Stomach (tissue), 8 donors: ENCODE measurements at regions not wholly inside any gene's neighbourhood (a gene's known extent, or its start where the extent isn't known, plus 50 kb on each side); places are given as distances from the start of the nearest gene placed in this dataset.

Source experiments
- DNase-seq, 2 donors: peaks; one replicate each; pipeline versions ENCODE4 v3.0.0 to v3.0.0-alpha.2; 2013 to 2019
- H3K27ac ChIP-seq, 5 donors: fragments of 200-600 bp in 4 of 5; sonication (generic) in 4 of 5; one replicate each; pipeline ENCODE4 v1.5.1; 2013 to 2019; ENCODE audit warnings: mild to moderate bottlenecking in 1 of 5, moderate library complexity in 1 of 5
- H3K27me3 ChIP-seq, 3 donors: fragments of 200-600 bp; sonication (generic); one replicate each; pipeline ENCODE4 v1.5.1; 2017 to 2019; ENCODE audit warnings: mixed run types in 1 of 3
- H3K36me3 ChIP-seq, 4 donors: fragments of 200-600 bp; sonication (generic); 1 replicate in 3 of 4; 2 replicates in 1 of 4; pipeline ENCODE4 v1.5.1; 2016 to 2019
- H3K4me1 ChIP-seq, 4 donors: fragments of 200-600 bp; sonication (generic); one replicate each; pipeline ENCODE4 v1.5.1; 2016 to 2019
- H3K4me3 ChIP-seq, 4 donors: fragments of 200-600 bp; sonication (generic) in 3 of 4; one replicate each; pipeline ENCODE4 v1.5.1; 2016 to 2019; ENCODE audit warnings: mild to moderate bottlenecking in 1 of 4
- H3K9me3 ChIP-seq, 4 donors: fragments of 200-600 bp; sonication (generic); one replicate each; pipeline ENCODE4 v1.5.1; 2016 to 2019
- CTCF ChIP-seq, 7 experiments: fragments of 450-650 bp in 4 of 7; fragments of 200-600 bp in 3 of 7; sonication (generic) in 3 of 7; IDR thresholded peaks; one replicate each; pipeline ENCODE4 v1.5.1; 2016 to 2019; ENCODE audit warnings: antibody characterized with exemption in 7 of 7, control low read depth in 2 of 7, mild to moderate bottlenecking in 1 of 7
- EP300 ChIP-seq: sonication (generic); formaldehyde crosslinking; IDR thresholded peaks from one replicate; pipeline ENCODE4 v1.6.1; 2017; ENCODE audit warnings: antibody characterized with exemption
- POLR2A ChIP-seq, 4 donors: fragments of 450-650 bp; IDR thresholded peaks; one replicate each; pipeline ENCODE4 v1.6.1; 2016; ENCODE audit warnings: antibody characterized with exemption in 4 of 4, control low read depth in 2 of 4, mild to moderate bottlenecking in 1 of 4, moderate library complexity in 1 of 4
- POLR2AphosphoS5 ChIP-seq, 3 donors: sonication (generic); formaldehyde crosslinking; IDR thresholded peaks; one replicate each; pipeline ENCODE4 v1.6.1; 2016; ENCODE audit warnings: antibody characterized with exemption in 3 of 3
- WGBS, 5 donors: extraction: QIAGEN DNeasy Blood & Tissue Kit in 3 of 5; methylation state at CpG; one replicate each; pipeline versions ENCODE4 v1.1.5 to v1.1.7; 2013 to 2018; 5-methylcytosine and 5-hydroxymethylcytosine counted together
- intact Hi-C: fragments of 100-400 bp; cut with DNase I; formaldehyde crosslinking; loops from one replicate; pipeline ENCODE4 v1.15.1; 2023; ENCODE audit warnings: low total_unique reads
- donor health status: healthy with polysubstance abuse.
- donor health status: Bipolar disorder and iron deficiency.
- donor health status: healthy.

GRCh38 chr5:50964746-50965653, 298.6 kb downstream of the PARP8 start:
- Histone ChIP-seq H3K27me3 (peaks cover 0 to 64% (median 13%) of the 10 kb centered on the region in 3 donors), H3K4me1 (peaks cover 9 to 51% (median 37%) of the 10 kb centered on the region in 4 donors), H3K27ac (peak overlapping the region; percentile 13 to 91 (median 91)), H3K4me3 (peak overlapping the region in 3 of 4 donors; percentile 52 to 65 (median 64)), H3K9me3 (no peaks in the 10 kb centered on the region), H3K36me3 (no peaks in the 10 kb centered on the region)
- no peak for TF ChIP-seq EP300
- no peak for TF ChIP-seq POLR2A (IDR thresholded peaks at IDR 0.05)
- TF ChIP-seq CTCF (IDR thresholded peaks at IDR 0.05), result no peak
- no peak for TF ChIP-seq POLR2AphosphoS5 (IDR thresholded peaks at IDR 0.05)
- intact Hi-C loops, result loop anchor here (5.0 kb wide), 2 partner anchors 422 to 1042 kb away; no protein-coding TSS in a partner anchor
- DNase-seq, result peak in 1 of 2 donors; percentile 27
- 45 to 77% (median 56%) methylated on average over 15 of the region's 15 CpGs for WGBS, 5 donors

GRCh38 chr5:50965654-50966375, 299.4 kb downstream of the PARP8 start:
- TF ChIP-seq CTCF (IDR thresholded peaks at IDR 0.05) (no peak), POLR2A (IDR thresholded peaks at IDR 0.05) (no peak), EP300 (no peak), POLR2AphosphoS5 (IDR thresholded peaks at IDR 0.05) (no peak)
- 44 to 67% (median 61%) methylated on average over 29 of the region's 29 CpGs for WGBS, 5 donors
- Histone ChIP-seq H3K27me3 (peaks cover 0 to 70% (median 13%) of the 10 kb centered on the region in 3 donors), H3K4me3 (peak overlapping the region; percentile 52 to 63 (median 56)), H3K27ac (peak overlapping the region; percentile 13 to 91 (median 91)), H3K4me1 (peaks cover 9 to 51% (median 37%) of the 10 kb centered on the region in 4 donors), H3K36me3 (no peaks in the 10 kb centered on the region), H3K9me3 (no peaks in the 10 kb centered on the region)
- DNase-seq, result peak in 1 of 2 donors; percentile 41
- intact Hi-C loops, result loop anchor here (5.0 kb wide), 1 partner anchor 421 kb away; no protein-coding TSS in a partner anchor

GRCh38 chr5:50967009-50967562, 300.6 kb downstream of the PARP8 start:
- peaks cover 0 to 70% (median 13%) of the 10 kb centered on the region in 3 donors for H3K27me3 ChIP-seq
- peak overlapping the region; percentile 69 to 91 (median 91) for H3K27ac ChIP-seq
- no peaks in the 10 kb centered on the region for H3K9me3 ChIP-seq
- peaks cover 9 to 51% (median 37%) of the 10 kb centered on the region in 4 donors for H3K4me1 ChIP-seq
- no peaks in the 10 kb centered on the region for H3K36me3 ChIP-seq
- DNase-seq, result peak in 1 of 2 donors; percentile 76
- peak overlapping the region; percentile 52 to 63 (median 56) for H3K4me3 ChIP-seq
- WGBS, 5 donors, result 19 to 41% (median 31%) methylated on average over 12 of the region's 12 CpGs
- intact Hi-C loops, result loop anchor here (5.0 kb wide), 1 partner anchor 420 kb away; no protein-coding TSS in a partner anchor
- TF ChIP-seq POLR2A (IDR thresholded peaks at IDR 0.05), result no peak
- TF ChIP-seq EP300, result no peak
- no peak for TF ChIP-seq CTCF (IDR thresholded peaks at IDR 0.05)
- TF ChIP-seq POLR2AphosphoS5 (IDR thresholded peaks at IDR 0.05), result no peak
